ENCODE measurements at regions not wholly inside any gene's neighbourhood (a gene's known extent, or its start where the extent isn't known, plus 50 kb on each side); places are given as distances from the start of the nearest gene placed in this dataset.

- Histone ChIP-seq H3K27ac (ENCODE audit: insufficient read depth, low read depth, low read length) (no peak overlapping the region), H3K9me3 (replicated peaks; ENCODE audit: control insufficient read depth, insufficient read depth, low read length) (no peaks in the 10 kb centered on the region), H3K9ac (replicated peaks; ENCODE audit: extremely low read depth, insufficient read depth, low read length) (no peak overlapping the region), H3K4me2 (ENCODE audit: insufficient read depth, low read length) (no peak overlapping the region), H4K20me1 (replicated peaks; ENCODE audit: control insufficient read depth, extremely low read depth, insufficient read depth, low read length) (no peaks in the 10 kb centered on the region), H3K36me3 (ENCODE audit: control insufficient read depth in 2 of 2, extremely low read depth in 1 of 2, insufficient read depth in 2 of 2, low read length in 2 of 2) (no peaks in the 10 kb centered on the region), H3K4me1 (ENCODE audit: control insufficient read depth, extremely low read depth, insufficient read depth, low read length) (no peaks in the 10 kb centered on the region), H2AFZ (ENCODE audit: low read depth, low read length) (no peak overlapping the region), H3K27me3 (ENCODE audit: control insufficient read depth in 2 of 2, insufficient read depth in 2 of 2, low read length in 2 of 2) (no peaks in the 10 kb centered on the region), H3K9me1 (replicated peaks; ENCODE audit: control insufficient read depth, extremely low read depth, insufficient read depth, low read length) (no peaks in the 10 kb centered on the region), H3K79me2 (ENCODE audit: control insufficient read depth, insufficient read depth, low read length) (no peaks in the 10 kb centered on the region), H3K4me3 (replicated peaks in 1 of 3; ENCODE audit: insufficient read depth in 1 of 3, low read depth in 1 of 3, low read length in 3 of 3) (no peak overlapping the region)
- BruUV-seq (replicated peaks) = no TSS peak
- ChIA-PET POLR2A (no interaction called here), CTCF (interaction anchor here (1.3 kb wide), 1 partner anchor 9 kb away, joined by 3 read pairs; no protein-coding TSS in a partner anchor)
- TF ChIP-seq, protein P1, sequence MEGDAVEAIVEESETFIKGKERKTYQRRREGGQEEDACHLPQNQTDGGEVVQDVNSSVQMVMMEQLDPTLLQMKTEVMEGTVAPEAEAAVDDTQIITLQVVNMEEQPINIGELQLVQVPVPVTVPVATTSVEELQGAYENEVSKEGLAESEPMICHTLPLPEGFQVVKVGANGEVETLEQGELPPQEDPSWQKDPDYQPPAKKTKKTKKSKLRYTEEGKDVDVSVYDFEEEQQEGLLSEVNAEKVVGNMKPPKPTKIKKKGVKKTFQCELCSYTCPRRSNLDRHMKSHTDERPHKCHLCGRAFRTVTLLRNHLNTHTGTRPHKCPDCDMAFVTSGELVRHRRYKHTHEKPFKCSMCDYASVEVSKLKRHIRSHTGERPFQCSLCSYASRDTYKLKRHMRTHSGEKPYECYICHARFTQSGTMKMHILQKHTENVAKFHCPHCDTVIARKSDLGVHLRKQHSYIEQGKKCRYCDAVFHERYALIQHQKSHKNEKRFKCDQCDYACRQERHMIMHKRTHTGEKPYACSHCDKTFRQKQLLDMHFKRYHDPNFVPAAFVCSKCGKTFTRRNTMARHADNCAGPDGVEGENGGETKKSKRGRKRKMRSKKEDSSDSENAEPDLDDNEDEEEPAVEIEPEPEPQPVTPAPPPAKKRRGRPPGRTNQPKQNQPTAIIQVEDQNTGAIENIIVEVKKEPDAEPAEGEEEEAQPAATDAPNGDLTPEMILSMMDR (IDR thresholded peaks at IDR 0.05; ENCODE audit: extremely low read depth in 1 of 2, insufficient read depth in 1 of 2, low read depth in 1 of 2, low read length in 2 of 2) = no peak
- no peak for TF ChIP-seq MYC (IDR thresholded peaks at IDR 0.05; ENCODE audit: low read depth, low read length)
- TF ChIP-seq POLR2AphosphoS5 (IDR thresholded peaks at IDR 0.05; ENCODE audit: insufficient read depth, low read depth, low read length) = no peak
- no peak for TF ChIP-seq GATA2 (IDR thresholded peaks at IDR 0.05; ENCODE audit: insufficient read depth, insufficient read length, low read depth, low read length)
- TF ChIP-seq JUN (IDR thresholded peaks at IDR 0.05; ENCODE audit: borderline replicate concordance, insufficient read depth, insufficient read length, low read depth) = no peak
- TF ChIP-seq FOS (IDR thresholded peaks at IDR 0.05; ENCODE audit: borderline replicate concordance, insufficient read depth, low read length) = no peak
- TF ChIP-seq POLR2A (IDR thresholded peaks at IDR 0.05; ENCODE audit: low read depth, low read length) = no peak
- no peak for TF ChIP-seq EZH2 (IDR thresholded peaks at IDR 0.05; ENCODE audit: borderline replicate concordance, low read depth, low read length, severe bottlenecking)
- TF ChIP-seq MAX (IDR thresholded peaks at IDR 0.05; ENCODE audit: insufficient read depth, insufficient read length) = no peak
- intact Hi-C loops (cut with micrococcal nuclease) (no loop called here), dilution Hi-C loops (cut with MboI; ENCODE audit: extremely low pct_ligation_motif_present, low sequenced_read_pairs) (no loop called here)
- FAIRE-seq = no peak
- no peak for DNase-seq (ENCODE audit: low read depth, low spot score)
Measured at GRCh38 chr11:119996556-119996955, 141.4 kb downstream of the TRIM29 start.

Data from endothelial cell of umbilical vein (primary cell).